ENCODE measurements at regions not wholly inside any gene's neighbourhood (a gene's known extent, or its start where the extent isn't known, plus 50 kb on each side); places are given as distances from the start of the nearest gene placed in this dataset.

- Mint-ChIP-seq H3K27ac (no peak overlapping the region), H3K4me3 (no peak overlapping the region), H3K36me3 (no peaks in the 10 kb centered on the region), H3K9me3 (no peaks in the 10 kb centered on the region), H3K4me1 (no peaks in the 10 kb centered on the region)
- no peak for DNase-seq (ENCODE audit: low spot score in 2 of 2)
- no peak for ATAC-seq
Measured at GRCh38 chr5:33287242-33287641, 153.5 kb upstream of the TARS1 start.

DNA sequence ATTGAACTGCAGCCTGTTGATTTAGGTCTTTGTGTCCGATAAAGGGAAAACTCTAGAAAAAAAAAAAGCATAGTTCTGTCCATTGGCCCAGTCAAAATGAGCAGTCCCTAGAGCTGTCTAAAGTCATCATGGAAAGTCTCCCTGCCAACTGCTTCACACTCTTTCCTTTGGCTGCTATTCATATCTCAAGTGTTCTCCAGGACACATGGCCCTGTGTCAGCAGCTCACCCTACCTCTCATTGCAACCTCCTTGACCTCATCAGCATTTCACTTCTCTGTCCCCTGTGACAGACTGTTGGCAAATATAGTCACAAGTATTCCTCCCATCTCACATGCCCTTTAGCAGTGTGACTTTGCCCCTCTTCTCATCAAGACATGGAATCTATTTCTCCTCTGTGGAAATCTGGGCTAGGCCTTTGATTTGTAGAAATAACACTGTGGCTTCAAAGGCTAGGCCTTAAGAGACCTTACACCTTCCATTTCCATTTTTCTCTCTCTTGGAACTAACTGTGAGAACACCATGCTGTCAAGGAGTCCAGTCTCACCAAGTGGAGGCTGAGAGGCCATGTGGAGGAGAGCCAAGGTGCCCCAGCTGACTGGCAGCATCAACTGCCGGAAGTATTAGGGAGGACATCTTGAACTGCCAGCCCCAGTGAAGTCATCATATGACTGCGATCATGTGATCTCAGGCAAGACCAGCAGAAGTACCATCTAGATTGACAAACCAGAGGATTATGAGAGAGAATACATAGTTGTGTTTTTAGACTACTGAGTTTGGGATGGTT, 149.4 kb upstream of the TARS1 start:
- no peak for DNase-seq (ENCODE audit: low spot score in 2 of 2)
- no peak overlapping the region for H3K4me3 Mint-ChIP-seq
- ATAC-seq, result no peak
- no peak overlapping the region for H3K27ac Mint-ChIP-seq
- no peaks in the 10 kb centered on the region for H3K9me3 Mint-ChIP-seq
- H3K4me1 Mint-ChIP-seq, result no peaks in the 10 kb centered on the region
- H3K36me3 Mint-ChIP-seq, result no peaks in the 10 kb centered on the region

GRCh38 chr5:33297760-33298216, 143.0 kb upstream of the TARS1 start:
- Mint-ChIP-seq H3K36me3 (no peaks in the 10 kb centered on the region), H3K4me3 (no peak overlapping the region), H3K4me1 (peaks cover 6% of the 10 kb centered on the region), H3K9me3 (no peaks in the 10 kb centered on the region), H3K27ac (no peak overlapping the region)
- ATAC-seq (no peak), DNase-seq (ENCODE audit: low spot score in 2 of 2) (no peak)

DNA sequence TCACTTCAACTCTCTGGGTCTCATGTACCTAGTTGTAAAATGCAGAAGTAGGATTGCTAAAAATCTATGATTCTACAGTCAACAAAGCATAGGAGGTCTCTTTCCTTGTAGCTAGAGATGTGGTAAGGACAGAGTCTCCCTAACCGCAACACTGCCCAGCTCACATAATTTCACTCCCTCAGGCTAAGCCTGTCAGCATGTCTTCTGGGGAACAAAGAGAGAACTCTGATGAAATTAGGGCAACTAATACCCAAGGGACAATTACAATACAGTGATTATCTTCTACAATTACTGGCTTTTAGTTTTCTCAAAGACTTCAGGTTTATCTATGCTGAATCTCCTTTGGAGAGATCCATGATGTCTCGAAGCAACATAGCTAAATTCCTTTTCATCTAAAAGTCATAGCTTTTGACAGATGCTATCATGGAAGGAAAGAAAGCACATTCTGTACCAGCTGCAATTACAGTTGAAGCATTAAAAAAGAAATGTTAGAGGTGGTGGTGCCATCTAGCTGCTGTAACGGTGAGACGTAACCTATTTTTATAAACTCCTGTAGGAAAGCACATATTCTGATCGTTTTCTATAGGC, 141.1 kb upstream of the TARS1 start:
- H3K27ac Mint-ChIP-seq, result no peak overlapping the region
- H3K36me3 Mint-ChIP-seq, result no peaks in the 10 kb centered on the region
- H3K9me3 Mint-ChIP-seq, result no peaks in the 10 kb centered on the region
- ATAC-seq, result peak; percentile 26
- H3K4me3 Mint-ChIP-seq, result no peak overlapping the region
- peaks cover 6% of the 10 kb centered on the region for H3K4me1 Mint-ChIP-seq
- DNase-seq (ENCODE audit: low spot score in 2 of 2), result no peak

- Mint-ChIP-seq H3K9me3 (no peaks in the 10 kb centered on the region), H3K27ac (no peak overlapping the region), H3K4me1 (peaks cover 6% of the 10 kb centered on the region), H3K4me3 (no peak overlapping the region), H3K36me3 (no peaks in the 10 kb centered on the region)
- DNase-seq (ENCODE audit: low spot score in 2 of 2), result no peak
- ATAC-seq, result peak; percentile 44
Measured at GRCh38 chr5:33300209-33300742, 140.5 kb upstream of the TARS1 start.

DNA sequence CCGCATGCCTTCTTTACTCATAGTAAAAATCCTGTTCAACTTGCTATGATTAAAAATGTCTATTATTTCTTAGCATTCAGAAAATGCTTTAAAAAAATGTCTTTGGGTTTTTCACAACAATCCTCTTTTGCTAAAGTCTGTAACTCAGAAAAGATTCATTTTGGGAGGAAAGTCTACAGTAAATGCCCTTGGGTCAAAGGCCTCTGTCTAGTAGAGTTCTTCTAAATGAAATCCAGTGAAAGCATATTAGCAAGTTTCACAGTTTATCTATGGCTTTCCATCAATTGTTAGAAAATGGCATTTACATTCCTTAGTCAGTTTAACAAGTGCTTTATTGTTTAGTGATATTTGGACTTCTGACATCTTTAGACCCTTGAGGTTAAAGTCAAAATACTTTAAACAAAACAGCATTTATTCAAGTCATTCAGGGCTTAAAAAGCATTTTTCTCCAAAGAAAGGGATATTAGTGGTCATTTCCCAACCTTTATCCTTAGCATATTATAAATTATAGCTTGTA, 137.1 kb upstream of the TARS1 start:
- no peak overlapping the region for H3K27ac Mint-ChIP-seq
- H3K9me3 Mint-ChIP-seq, result peaks cover 5% of the 10 kb centered on the region
- DNase-seq (ENCODE audit: low spot score in 2 of 2), result no peak

DNA sequence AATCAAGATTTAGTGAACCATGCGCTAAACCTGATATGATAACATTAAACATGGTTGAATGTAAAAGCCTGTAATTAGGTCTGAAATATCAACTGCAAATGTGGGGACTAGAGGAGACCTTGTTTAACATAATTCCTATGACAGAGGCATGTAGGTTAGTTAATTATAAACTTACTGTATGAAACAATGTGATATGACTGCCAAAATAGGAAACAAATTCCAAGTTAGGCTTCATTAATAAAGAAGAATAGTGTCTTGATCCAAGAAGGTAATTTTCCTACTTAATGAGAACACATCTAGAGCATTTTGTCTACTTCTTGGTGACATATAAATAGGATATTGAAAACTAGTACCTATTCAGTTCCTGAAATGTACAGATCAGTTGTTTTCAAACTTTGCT, 136.2 kb upstream of the TARS1 start:
- Mint-ChIP-seq H3K36me3 (no peaks in the 10 kb centered on the region), H3K27ac (no peak overlapping the region), H3K4me1 (peaks cover 6% of the 10 kb centered on the region), H3K9me3 (peaks cover 5% of the 10 kb centered on the region), H3K4me3 (no peak overlapping the region)
- ATAC-seq (no peak), DNase-seq (ENCODE audit: low spot score in 2 of 2) (no peak)

More for the DNA sequence above, 137.1 kb upstream of the TARS1 start:
- no peak for ATAC-seq
- Mint-ChIP-seq H3K4me1 (peaks cover 6% of the 10 kb centered on the region), H3K36me3 (no peaks in the 10 kb centered on the region), H3K4me3 (no peak overlapping the region)

GRCh38 chr5:33305572-33305971, 135.2 kb upstream of the TARS1 start:
- DNase-seq (ENCODE audit: low spot score in 2 of 2), result no peak
- Mint-ChIP-seq H3K4me3 (no peak overlapping the region), H3K36me3 (no peaks in the 10 kb centered on the region), H3K4me1 (no peaks in the 10 kb centered on the region), H3K27ac (no peak overlapping the region), H3K9me3 (peaks cover 5% of the 10 kb centered on the region)
- ATAC-seq, result no peak

- no peak for ATAC-seq
- Mint-ChIP-seq H3K36me3 (no peaks in the 10 kb centered on the region), H3K27ac (no peak overlapping the region), H3K4me3 (no peak overlapping the region), H3K9me3 (peaks cover 5% of the 10 kb centered on the region), H3K4me1 (no peaks in the 10 kb centered on the region)
- DNase-seq (ENCODE audit: low spot score in 2 of 2), result no peak
Measured at GRCh38 chr5:33306758-33307157, 134.0 kb upstream of the TARS1 start.

DNA sequence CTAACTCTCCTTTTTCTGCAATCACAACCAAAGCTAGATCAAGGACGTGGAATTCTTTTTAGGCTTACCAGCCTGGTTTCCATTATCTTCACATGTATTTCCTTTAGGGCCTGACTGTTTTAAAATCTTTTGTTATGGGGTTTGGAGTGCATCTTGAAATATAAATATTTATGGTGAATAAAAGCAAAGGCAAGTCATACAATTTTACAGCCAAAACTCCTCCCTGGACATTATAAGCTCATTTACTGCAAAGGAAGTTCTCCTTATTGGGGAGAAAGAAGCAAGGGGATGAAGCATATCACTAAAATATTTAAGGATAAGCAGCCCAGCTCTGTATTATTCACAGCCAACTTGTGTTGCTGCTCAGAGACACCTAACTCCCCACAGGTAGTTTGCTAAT, 132.2 kb upstream of the TARS1 start:
- Mint-ChIP-seq H3K4me1 (no peaks in the 10 kb centered on the region), H3K9me3 (peaks cover 5% of the 10 kb centered on the region), H3K27ac (no peak overlapping the region), H3K4me3 (no peak overlapping the region), H3K36me3 (no peaks in the 10 kb centered on the region)
- no peak for DNase-seq (ENCODE audit: low spot score in 2 of 2)
- ATAC-seq, result no peak

GRCh38 chr5:33309068-33309467, 131.7 kb upstream of the TARS1 start:
- Mint-ChIP-seq H3K36me3 (no peaks in the 10 kb centered on the region), H3K4me1 (no peaks in the 10 kb centered on the region), H3K9me3 (peaks cover 5% of the 10 kb centered on the region), H3K4me3 (no peak overlapping the region), H3K27ac (no peak overlapping the region)
- DNase-seq (ENCODE audit: low spot score in 2 of 2) (no peak), ATAC-seq (no peak)

GRCh38 chr5:33309536-33310345, 131.0 kb upstream of the TARS1 start:
- H3K27ac Mint-ChIP-seq, result no peak overlapping the region
- no peaks in the 10 kb centered on the region for H3K36me3 Mint-ChIP-seq
- DNase-seq (ENCODE audit: low spot score in 2 of 2), result no peak
- ATAC-seq, result no peak
- no peak overlapping the region for H3K4me3 Mint-ChIP-seq
- H3K4me1 Mint-ChIP-seq, result no peaks in the 10 kb centered on the region
- H3K9me3 Mint-ChIP-seq, result peaks cover 5% of the 10 kb centered on the region

GRCh38 chr5:33310451-33310850, 130.3 kb upstream of the TARS1 start:
- peaks cover 3% of the 10 kb centered on the region for H3K9me3 Mint-ChIP-seq
- no peak overlapping the region for H3K27ac Mint-ChIP-seq
- H3K36me3 Mint-ChIP-seq, result no peaks in the 10 kb centered on the region
- no peak overlapping the region for H3K4me3 Mint-ChIP-seq
- ATAC-seq (no peak), DNase-seq (ENCODE audit: low spot score in 2 of 2) (no peak)
- no peaks in the 10 kb centered on the region for H3K4me1 Mint-ChIP-seq

- Mint-ChIP-seq H3K4me3 (no peak overlapping the region), H3K9me3 (no peaks in the 10 kb centered on the region), H3K36me3 (no peaks in the 10 kb centered on the region), H3K4me1 (no peaks in the 10 kb centered on the region), H3K27ac (no peak overlapping the region)
- ATAC-seq (peak; percentile 54), DNase-seq (ENCODE audit: low spot score in 2 of 2) (no peak)
Measured at GRCh38 chr5:33311893-33312292, 128.9 kb upstream of the TARS1 start.
